CD14-positive monocyte (primary cell): ENCODE measurements at regions not wholly inside any gene's neighbourhood (a gene's known extent, or its start where the extent isn't known, plus 50 kb on each side); places are given as distances from the start of the nearest gene placed in this dataset.

ENCODE experiments used
- DNase-seq, 3 donors: peaks; one replicate each; pipeline ENCODE4 v3.0.0-alpha.2; 2011 to 2022
- H2AFZ ChIP-seq: 2 replicates; pipeline ENCODE4 v1.6.0; 2012; ENCODE audit warnings: mild to moderate bottlenecking, low read depth, low read length, inconsistent platforms; ENCODE audit not compliant: insufficient read depth, poor library complexity, severe bottlenecking
- H3K27ac ChIP-seq, 2 donors: 1 replicate in 1 of 2; 2 replicates in 1 of 2; pipeline ENCODE4 v1.5.1; 2012 to 2013; ENCODE audit warnings: low read length in 2 of 2, control low read depth in 1 of 2, inconsistent platforms in 1 of 2, low read depth in 1 of 2, mild to moderate bottlenecking in 1 of 2
- H3K27me3 ChIP-seq, 2 donors: one replicate each; pipeline versions ENCODE4 v1.6.0 to v1.6.1; 2011 to 2013; ENCODE audit warnings: low read length in 2 of 2; ENCODE audit not compliant: control insufficient read depth in 2 of 2, insufficient read depth in 2 of 2
- H3K36me3 ChIP-seq, 2 donors: replicated peaks in 1 of 2; 1 replicate in 1 of 2; 2 replicates in 1 of 2; pipeline versions ENCODE4 v1.5.1 to v1.6.1; 2012 to 2013; ENCODE audit warnings: low read length in 2 of 2, control low read depth in 1 of 2, inconsistent platforms in 1 of 2, mild to moderate bottlenecking in 1 of 2; ENCODE audit not compliant: insufficient read depth in 2 of 2, control insufficient read depth in 1 of 2
- H3K4me1 ChIP-seq, 2 donors: 1 replicate in 1 of 2; 2 replicates in 1 of 2; pipeline versions ENCODE4 v1.5.1 to v1.6.1; 2012 to 2013; ENCODE audit warnings: low read length in 2 of 2, control low read depth in 1 of 2, inconsistent platforms in 1 of 2, mild to moderate bottlenecking in 1 of 2, moderate library complexity in 1 of 2; ENCODE audit not compliant: insufficient read depth in 2 of 2, control insufficient read depth in 1 of 2
- H3K4me2 ChIP-seq: replicated peaks from 2 replicates; pipeline ENCODE3; 2012; ENCODE audit warnings: low read length, moderate library complexity, mild to moderate bottlenecking; ENCODE audit not compliant: poor library complexity, severe bottlenecking; ENCODE audit errors: extremely low read depth
- H3K4me3 ChIP-seq, 3 experiments: fragments of 200-600 bp in 1 of 3; sonication (generic) in 1 of 3; replicated peaks in 1 of 3; 1 replicate in 2 of 3; 2 replicates in 1 of 3; pipeline ENCODE4 v1.5.1; 2011 to 2013; ENCODE audit warnings: low read length in 3 of 3, mild to moderate bottlenecking in 3 of 3, control low read depth in 2 of 3, low read depth in 2 of 3, inconsistent platforms in 1 of 3, moderate library complexity in 1 of 3
- H3K79me2 ChIP-seq: 2 replicates; pipeline ENCODE4 v1.6.0; 2012; ENCODE audit warnings: mild to moderate bottlenecking, control low read depth, inconsistent platforms, low read length, moderate library complexity; ENCODE audit not compliant: insufficient read depth
- H3K9ac ChIP-seq: 2 replicates; pipeline ENCODE4 v1.6.0; 2017; ENCODE audit warnings: low read length, mild to moderate bottlenecking; ENCODE audit not compliant: insufficient read depth, poor library complexity, severe bottlenecking
- H3K9me3 ChIP-seq, 2 donors: replicated peaks in 1 of 2; 1 replicate in 1 of 2; 2 replicates in 1 of 2; pipeline versions ENCODE4 v1.5.1 to v1.6.1; 2012 to 2013; ENCODE audit warnings: low read length in 2 of 2, control low read depth in 1 of 2; ENCODE audit not compliant: control insufficient read depth in 1 of 2, insufficient read depth in 1 of 2
- H4K20me1 ChIP-seq: 2 replicates; pipeline ENCODE4 v1.6.0; 2012; ENCODE audit warnings: mild to moderate bottlenecking, low read length, control low read depth, moderate library complexity; ENCODE audit not compliant: insufficient read depth
- H3K27ac Mint-ChIP-seq, 7 donors: one replicate each; pipeline ENCODE4 v1.8.0; 2020; ENCODE audit warnings: mild to moderate bottlenecking in 7 of 7, mixed read lengths in 7 of 7, moderate library complexity in 6 of 7, inconsistent platforms in 2 of 7
- H3K27me3 Mint-ChIP-seq, 3 donors: one replicate each; pipeline ENCODE4 v1.8.0; 2021 to 2022; ENCODE audit warnings: low read depth in 3 of 3, mild to moderate bottlenecking in 3 of 3, mixed read lengths in 3 of 3, moderate library complexity in 3 of 3, inconsistent platforms in 1 of 3
- H3K36me3 Mint-ChIP-seq, 2 donors: one replicate each; pipeline ENCODE4 v1.8.0; 2020; ENCODE audit warnings: mixed read lengths in 2 of 2, inconsistent platforms in 1 of 2, mild to moderate bottlenecking in 1 of 2
- H3K4me1 Mint-ChIP-seq: one replicate; pipeline ENCODE4 v1.8.0; 2020; ENCODE audit warnings: mild to moderate bottlenecking, mixed read lengths
- H3K4me3 Mint-ChIP-seq, 2 donors: one replicate each; pipeline ENCODE4 v1.8.0; 2020; ENCODE audit warnings: mild to moderate bottlenecking in 2 of 2, mixed read lengths in 2 of 2, moderate library complexity in 1 of 2
- H3K9me3 Mint-ChIP-seq, 7 donors: one replicate each; pipeline ENCODE4 v1.8.0; 2020 to 2022; ENCODE audit warnings: mixed read lengths in 7 of 7, mild to moderate bottlenecking in 6 of 7, moderate library complexity in 6 of 7, inconsistent platforms in 2 of 7
- CTCF ChIP-seq: fragments of 200-600 bp; IDR thresholded peaks from one replicate; pipeline ENCODE4 v1.8.0; 2022; ENCODE audit warnings: antibody characterized with exemption, mild to moderate bottlenecking
- WGBS: methylation state at CpG from one replicate; pipeline ENCODE4 v1.1.5; 2013; ENCODE audit warnings: missing lambda C conversion rate; ENCODE audit not compliant: insufficient coverage; 5-methylcytosine and 5-hydroxymethylcytosine counted together
- intact Hi-C, 2 donors: fragments of 100-400 bp; cut with micrococcal nuclease; formaldehyde crosslinking; loops; one replicate each; pipeline versions ENCODE4 v1.15.0 to v1.15.1; 2023

- H3K36me3 ChIP-seq, result no peaks in the 10 kb centered on the region
- TF ChIP-seq CTCF, result no peak
- no peak overlapping the region for H3K4me3 Mint-ChIP-seq
- no peaks in the 10 kb centered on the region for H3K79me2 ChIP-seq
- H3K9ac ChIP-seq, result no peak overlapping the region
- no peaks in the 10 kb centered on the region for H3K36me3 Mint-ChIP-seq
- intact Hi-C loops, result loop anchor here in 1 of 2 donors (10.0 kb wide), 1 partner anchor 1557 kb away; the partner anchor contains the start of gene TMEM132B
- WGBS, result 90% methylated on average over 7 of the region's 9 CpGs
- H3K4me1 ChIP-seq, result no peaks in the 10 kb centered on the region
- no peaks in the 10 kb centered on the region for H3K27me3 ChIP-seq
- H3K4me3 ChIP-seq, result no peak overlapping the region
- no peak for DNase-seq
- H3K27me3 Mint-ChIP-seq, result peaks cover 0 to 1% (median 0%) of the 10 kb centered on the region in 3 donors
- no peaks in the 10 kb centered on the region for H4K20me1 ChIP-seq
- H2AFZ ChIP-seq, result no peak overlapping the region
- H3K27ac Mint-ChIP-seq, result no peak overlapping the region
- no peak overlapping the region for H3K27ac ChIP-seq
- H3K4me2 ChIP-seq, result no peak overlapping the region
- no peaks in the 10 kb centered on the region for H3K4me1 Mint-ChIP-seq
- H3K9me3 ChIP-seq, result no peaks in the 10 kb centered on the region
- peaks cover 0 to 5% (median 0%) of the 10 kb centered on the region in 7 donors for H3K9me3 Mint-ChIP-seq
Observed at GRCh38 chr12:126742241-126742641, 1524.7 kb upstream of the TMEM132C start.

DNA sequence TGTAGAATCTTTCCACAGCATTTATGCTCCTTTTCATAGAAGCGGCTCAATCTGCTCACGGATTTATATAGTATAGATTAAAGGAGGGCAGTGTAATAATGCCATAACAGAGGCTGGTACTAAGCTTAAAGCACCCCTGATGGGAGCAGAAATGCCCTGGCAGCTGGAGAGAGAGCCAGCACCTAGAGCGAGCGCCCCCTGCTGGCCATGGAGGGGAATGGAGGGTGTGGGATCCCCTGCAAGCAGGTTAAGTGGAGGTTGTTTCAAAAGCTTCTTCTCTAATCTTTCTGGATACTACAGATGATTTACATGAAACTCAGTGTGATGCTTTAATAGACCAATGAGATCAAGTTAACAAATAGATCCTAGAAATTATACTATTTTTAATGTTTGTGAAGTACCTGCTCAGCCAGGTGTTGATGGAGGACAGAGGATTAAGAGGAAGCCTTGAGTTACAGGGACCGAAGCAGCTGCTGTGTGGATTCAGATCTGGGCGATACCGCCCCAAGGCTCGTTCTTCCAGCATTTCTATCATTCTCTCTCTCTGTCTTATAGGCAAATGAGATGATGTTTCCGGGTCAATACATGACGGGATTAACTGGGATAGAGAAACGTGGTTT lies 1519.3 kb upstream of the TMEM132C start:
- Mint-ChIP-seq H3K27me3 (peaks cover 0 to 1% (median 0%) of the 10 kb centered on the region in 3 donors), H3K9me3 (no peaks in the 10 kb centered on the region), H3K4me1 (no peaks in the 10 kb centered on the region), H3K36me3 (no peaks in the 10 kb centered on the region), H3K27ac (no peak overlapping the region), H3K4me3 (no peak overlapping the region)
- Histone ChIP-seq H3K4me1 (no peaks in the 10 kb centered on the region), H3K9me3 (no peaks in the 10 kb centered on the region), H2AFZ (no peak overlapping the region), H3K4me2 (no peak overlapping the region), H3K4me3 (no peak overlapping the region), H3K79me2 (no peaks in the 10 kb centered on the region), H4K20me1 (no peaks in the 10 kb centered on the region), H3K9ac (no peak overlapping the region), H3K36me3 (no peaks in the 10 kb centered on the region), H3K27ac (no peak overlapping the region), H3K27me3 (no peaks in the 10 kb centered on the region)
- peak; percentile 96 for TF ChIP-seq CTCF
- intact Hi-C loops, result loop anchor here in 1 of 2 donors (10.0 kb wide), 1 partner anchor 1563 kb away; the partner anchor contains the start of gene TMEM132B
- DNase-seq, result peak in 1 of 3 donors; percentile 7
- 100% methylated on average over 1 of the region's 11 CpGs for WGBS
